Activated naive CD8-positive, alpha-beta T cell treated with anti-CD3 and anti-CD28 coated beads, Interleukin-2, amount 10 ng/mL, durations not matched to agents 7 days and 5 days (primary cell): ENCODE measurements at regions not wholly inside any gene's neighbourhood (a gene's known extent, or its start where the extent isn't known, plus 50 kb on each side); places are given as distances from the start of the nearest gene placed in this dataset.

Experiments used
- ATAC-seq: fragments of 150-1000 bp; cut with Tn5 transposase; one replicate; pipeline ENCODE4 v1.10.0; 2021; ENCODE audit warnings: low read depth, moderate library complexity
- POLR2A ChIA-PET: fragments of 350-600 bp; sonication (Branson Sonifier 250); formaldehyde crosslinking; loops from one replicate; lab custom pipeline; 2021; ENCODE audit warnings: antibody characterized with exemption; lab: Charles Lee
- DNase-seq: peaks from one replicate; pipeline ENCODE4 v3.0.0; 2021
- H3K27ac Mint-ChIP-seq: one replicate; pipeline ENCODE4 v1.8.0; 2022; ENCODE audit warnings: mild to moderate bottlenecking, mixed read lengths
- H3K27me3 Mint-ChIP-seq: one replicate; pipeline ENCODE4 v1.8.0; 2022; ENCODE audit warnings: mild to moderate bottlenecking, moderate library complexity, mixed read lengths
- H3K36me3 Mint-ChIP-seq: one replicate; pipeline ENCODE4 v1.8.0; 2021; ENCODE audit warnings: mild to moderate bottlenecking, mixed read lengths
- H3K4me1 Mint-ChIP-seq: one replicate; pipeline ENCODE4 v1.8.0; 2021; ENCODE audit warnings: mixed read lengths
- H3K4me3 Mint-ChIP-seq: one replicate; pipeline ENCODE4 v1.8.0; 2022; ENCODE audit warnings: mild to moderate bottlenecking, moderate library complexity, mixed read lengths
- H3K9me3 Mint-ChIP-seq: one replicate; pipeline ENCODE4 v1.8.0; 2021; ENCODE audit warnings: mixed read lengths

GRCh38 chr3:21154911-21155310 is 596.1 kb downstream of the ZNF385D start:
- ATAC-seq (no peak), DNase-seq (no peak)
- Mint-ChIP-seq H3K4me3 (no peak overlapping the region), H3K27me3 (no peaks in the 10 kb centered on the region), H3K4me1 (no peaks in the 10 kb centered on the region), H3K9me3 (peaks cover 2% of the 10 kb centered on the region), H3K36me3 (no peaks in the 10 kb centered on the region), H3K27ac (no peak overlapping the region)
- POLR2A ChIA-PET, result no interaction called here

- POLR2A ChIA-PET, result no interaction called here
- Mint-ChIP-seq H3K27me3 (no peaks in the 10 kb centered on the region), H3K36me3 (no peaks in the 10 kb centered on the region), H3K4me1 (no peaks in the 10 kb centered on the region), H3K27ac (no peak overlapping the region), H3K9me3 (peaks cover 2% of the 10 kb centered on the region), H3K4me3 (no peak overlapping the region)
- ATAC-seq, result no peak
- no peak for DNase-seq
These were observed 598.5 kb downstream of the ZNF385D start for GRCh38 chr3:21152555-21152954.

GRCh38 chr3:21142949-21143348 is 608.1 kb downstream of the ZNF385D start:
- no peak overlapping the region for H3K27ac Mint-ChIP-seq
- H3K9me3 Mint-ChIP-seq, result peaks cover 4% of the 10 kb centered on the region
- POLR2A ChIA-PET, result no interaction called here
- H3K4me3 Mint-ChIP-seq, result no peak overlapping the region
- peak; percentile 30 for ATAC-seq
- no peaks in the 10 kb centered on the region for H3K4me1 Mint-ChIP-seq
- DNase-seq, result no peak
- no peaks in the 10 kb centered on the region for H3K36me3 Mint-ChIP-seq
- no peaks in the 10 kb centered on the region for H3K27me3 Mint-ChIP-seq

- H3K36me3 Mint-ChIP-seq, result no peaks in the 10 kb centered on the region
- ATAC-seq, result no peak
- H3K27me3 Mint-ChIP-seq, result no peaks in the 10 kb centered on the region
- POLR2A ChIA-PET, result no interaction called here
- H3K9me3 Mint-ChIP-seq, result peaks cover 6% of the 10 kb centered on the region
- H3K4me3 Mint-ChIP-seq, result no peak overlapping the region
- H3K27ac Mint-ChIP-seq, result no peak overlapping the region
- no peaks in the 10 kb centered on the region for H3K4me1 Mint-ChIP-seq
- no peak for DNase-seq
These were observed 609.0 kb downstream of the ZNF385D start for GRCh38 chr3:21142031-21142430.

GRCh38 chr3:21140785-21141184 is 610.2 kb downstream of the ZNF385D start:
- Mint-ChIP-seq H3K27me3 (no peaks in the 10 kb centered on the region), H3K27ac (no peak overlapping the region), H3K4me3 (no peak overlapping the region), H3K36me3 (no peaks in the 10 kb centered on the region), H3K4me1 (no peaks in the 10 kb centered on the region), H3K9me3 (peaks cover 2% of the 10 kb centered on the region)
- POLR2A ChIA-PET, result no interaction called here
- no peak for DNase-seq
- ATAC-seq, result no peak

GRCh38 chr3:21138085-21138484 is 612.9 kb downstream of the ZNF385D start:
- POLR2A ChIA-PET, result no interaction called here
- Mint-ChIP-seq H3K9me3 (peaks cover 2% of the 10 kb centered on the region), H3K36me3 (no peaks in the 10 kb centered on the region), H3K27me3 (no peaks in the 10 kb centered on the region), H3K4me1 (no peaks in the 10 kb centered on the region), H3K27ac (no peak overlapping the region), H3K4me3 (no peak overlapping the region)
- no peak for ATAC-seq
- DNase-seq, result no peak

- no peaks in the 10 kb centered on the region for H3K36me3 Mint-ChIP-seq
- peaks cover 8% of the 10 kb centered on the region for H3K9me3 Mint-ChIP-seq
- H3K27me3 Mint-ChIP-seq, result no peaks in the 10 kb centered on the region
- POLR2A ChIA-PET, result no interaction called here
- DNase-seq, result no peak
- no peak for ATAC-seq
- H3K27ac Mint-ChIP-seq, result no peak overlapping the region
- no peak overlapping the region for H3K4me3 Mint-ChIP-seq
- H3K4me1 Mint-ChIP-seq, result no peaks in the 10 kb centered on the region
These were observed 618.1 kb downstream of the ZNF385D start for GRCh38 chr3:21132896-21133295.

- H3K36me3 Mint-ChIP-seq, result no peaks in the 10 kb centered on the region
- H3K27me3 Mint-ChIP-seq, result no peaks in the 10 kb centered on the region
- DNase-seq, result no peak
- H3K27ac Mint-ChIP-seq, result no peak overlapping the region
- H3K4me3 Mint-ChIP-seq, result no peak overlapping the region
- POLR2A ChIA-PET, result no interaction called here
- ATAC-seq, result no peak
- H3K9me3 Mint-ChIP-seq, result peaks cover 8% of the 10 kb centered on the region
- no peaks in the 10 kb centered on the region for H3K4me1 Mint-ChIP-seq
These were observed 630.2 kb downstream of the ZNF385D start for GRCh38 chr3:21120826-21121225.

- Mint-ChIP-seq H3K36me3 (no peaks in the 10 kb centered on the region), H3K9me3 (peaks cover 5% of the 10 kb centered on the region), H3K27me3 (no peaks in the 10 kb centered on the region), H3K4me3 (no peak overlapping the region), H3K4me1 (no peaks in the 10 kb centered on the region), H3K27ac (no peak overlapping the region)
- POLR2A ChIA-PET, result no interaction called here
- DNase-seq, result no peak
- no peak for ATAC-seq
These were observed 633.6 kb downstream of the ZNF385D start for GRCh38 chr3:21117370-21117769.

- Mint-ChIP-seq H3K36me3 (no peaks in the 10 kb centered on the region), H3K27ac (no peak overlapping the region), H3K4me3 (no peak overlapping the region), H3K4me1 (no peaks in the 10 kb centered on the region), H3K27me3 (no peaks in the 10 kb centered on the region), H3K9me3 (peaks cover 11% of the 10 kb centered on the region)
- no peak for DNase-seq
- no peak for ATAC-seq
- POLR2A ChIA-PET, result no interaction called here
These were observed 642.0 kb downstream of the ZNF385D start for GRCh38 chr3:21109056-21109455.

- no peaks in the 10 kb centered on the region for H3K27me3 Mint-ChIP-seq
- H3K36me3 Mint-ChIP-seq, result no peaks in the 10 kb centered on the region
- H3K4me3 Mint-ChIP-seq, result no peak overlapping the region
- ATAC-seq (no peak), DNase-seq (no peak)
- no peaks in the 10 kb centered on the region for H3K4me1 Mint-ChIP-seq
- H3K27ac Mint-ChIP-seq, result no peak overlapping the region
- POLR2A ChIA-PET, result no interaction called here
- peaks cover 10% of the 10 kb centered on the region for H3K9me3 Mint-ChIP-seq
These were observed 645.2 kb downstream of the ZNF385D start for GRCh38 chr3:21105784-21106183.

- Mint-ChIP-seq H3K4me3 (no peak overlapping the region), H3K36me3 (no peaks in the 10 kb centered on the region), H3K4me1 (no peaks in the 10 kb centered on the region), H3K9me3 (peaks cover 7% of the 10 kb centered on the region), H3K27ac (no peak overlapping the region), H3K27me3 (no peaks in the 10 kb centered on the region)
- POLR2A ChIA-PET, result no interaction called here
- ATAC-seq, result no peak
- no peak for DNase-seq
These were observed 650.2 kb downstream of the ZNF385D start for GRCh38 chr3:21100656-21101359.

GRCh38 chr3:21094686-21095085 is 656.3 kb downstream of the ZNF385D start:
- POLR2A ChIA-PET, result no interaction called here
- Mint-ChIP-seq H3K27me3 (no peaks in the 10 kb centered on the region), H3K4me3 (no peak overlapping the region), H3K27ac (no peak overlapping the region), H3K36me3 (no peaks in the 10 kb centered on the region), H3K9me3 (peaks cover 3% of the 10 kb centered on the region), H3K4me1 (no peaks in the 10 kb centered on the region)
- ATAC-seq (no peak), DNase-seq (no peak)

GRCh38 chr3:21073561-21073960 is 677.4 kb downstream of the ZNF385D start:
- no peak overlapping the region for H3K27ac Mint-ChIP-seq
- POLR2A ChIA-PET, result no interaction called here
- H3K4me1 Mint-ChIP-seq, result no peaks in the 10 kb centered on the region
- ATAC-seq, result no peak
- no peak overlapping the region for H3K4me3 Mint-ChIP-seq
- peaks cover 5% of the 10 kb centered on the region for H3K9me3 Mint-ChIP-seq
- no peaks in the 10 kb centered on the region for H3K36me3 Mint-ChIP-seq
- DNase-seq, result no peak
- no peaks in the 10 kb centered on the region for H3K27me3 Mint-ChIP-seq
